Caki2 (cell line): ENCODE measurements at regions not wholly inside any gene's neighbourhood (a gene's known extent, or its start where the extent isn't known, plus 50 kb on each side); places are given as distances from the start of the nearest gene placed in this dataset.
A peak's percentile ranks its signal among the peaks of the same experiment; 100 is the strongest.
"Not testable (repeated sequence)": the region's sequence is repeated elsewhere in the genome, so short reads cannot be mapped to it uniquely, and the experiment has no call there.

Experiments
- DNase-seq: peaks from one replicate; pipeline ENCODE4 v3.0.0-alpha.2; 2015; ENCODE audit warnings: low read depth
- in situ Hi-C: cut with HindIII; loops from 2 replicates; pipeline ENCODE4 v1.10.0; 2016; ENCODE audit warnings: low sequenced_read_pairs, low pct_unique_long_range_greater_than_20kb, mixed read lengths

DNA sequence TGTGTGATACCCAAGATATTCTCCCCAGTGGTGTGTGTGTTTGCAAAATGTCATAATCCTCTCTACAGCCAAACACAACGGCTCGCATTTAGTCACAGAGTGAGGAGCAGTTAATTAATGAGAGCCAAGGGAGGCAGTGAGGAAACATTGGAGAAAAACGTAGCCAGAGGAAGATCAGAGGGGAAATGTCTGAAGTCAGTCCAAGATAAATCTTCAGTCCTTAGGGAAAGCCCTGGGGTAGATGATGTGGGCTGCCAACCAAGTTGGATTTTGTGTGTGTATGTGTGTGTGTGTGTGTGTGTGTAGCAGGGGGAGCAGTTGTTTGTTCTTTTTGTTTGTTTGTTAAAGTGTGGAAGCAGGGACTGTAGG lies 201.0 kb upstream of the PTBP2 start:
- no peak for DNase-seq
- in situ Hi-C loops, result no loop called here

DNA sequence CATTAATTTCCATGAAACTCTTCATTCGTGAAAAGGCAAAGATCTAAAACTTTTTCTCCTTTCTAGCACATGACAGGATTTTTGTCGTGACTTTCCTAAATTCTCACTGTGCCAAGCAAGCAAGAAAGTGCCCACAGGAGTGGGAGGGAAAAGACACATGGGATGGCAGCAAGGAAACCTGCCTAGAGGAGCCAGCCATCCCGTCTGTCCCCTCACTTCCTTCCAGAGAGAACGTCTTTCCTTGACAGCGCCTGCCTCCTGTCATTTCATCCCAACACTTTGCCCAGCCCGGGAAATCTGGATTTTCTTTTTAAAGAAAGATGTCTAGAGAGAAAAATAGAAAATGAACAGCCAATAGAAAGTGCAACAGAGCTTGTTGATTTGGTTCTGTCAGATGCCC lies 200.6 kb upstream of the PTBP2 start:
- no peak for DNase-seq
- in situ Hi-C loops, result no loop called here

DNA sequence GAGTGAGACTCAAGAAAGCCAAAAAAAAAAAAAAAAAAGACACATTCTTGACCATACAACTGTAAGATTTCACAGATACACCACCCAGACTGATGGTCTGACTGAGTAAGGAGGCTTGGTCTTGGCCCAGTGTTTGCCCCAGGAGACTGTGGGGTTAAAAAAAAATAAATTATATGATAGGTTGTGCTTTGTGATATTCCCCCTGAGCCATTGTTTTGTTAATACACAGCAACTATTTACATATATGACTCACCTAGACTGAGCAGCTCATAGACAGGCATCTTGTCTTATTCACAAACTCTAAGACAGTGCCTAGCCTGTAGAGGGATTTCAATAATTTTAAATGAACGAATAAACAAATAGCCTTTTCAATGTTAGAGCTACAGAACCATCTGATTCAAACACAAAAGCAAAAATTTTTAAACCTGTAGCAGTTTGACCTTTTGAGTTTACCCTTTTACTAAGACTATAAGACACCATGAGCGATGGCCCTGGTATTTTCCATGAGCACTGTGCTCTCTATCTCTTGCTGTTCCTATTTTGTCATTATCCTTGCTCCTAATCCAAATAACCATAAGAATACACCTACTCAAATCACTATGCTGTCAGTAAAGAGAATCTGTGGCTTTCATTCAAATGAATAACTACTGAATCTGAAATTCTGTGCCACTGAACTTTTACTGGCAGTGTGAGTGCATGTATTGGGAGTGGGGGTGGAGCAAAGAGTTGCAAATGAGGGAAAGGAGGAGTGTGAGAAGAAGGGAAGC lies 199.4 kb upstream of the PTBP2 start:
- in situ Hi-C loops, result no loop called here
- peak; percentile 34 for DNase-seq

DNA sequence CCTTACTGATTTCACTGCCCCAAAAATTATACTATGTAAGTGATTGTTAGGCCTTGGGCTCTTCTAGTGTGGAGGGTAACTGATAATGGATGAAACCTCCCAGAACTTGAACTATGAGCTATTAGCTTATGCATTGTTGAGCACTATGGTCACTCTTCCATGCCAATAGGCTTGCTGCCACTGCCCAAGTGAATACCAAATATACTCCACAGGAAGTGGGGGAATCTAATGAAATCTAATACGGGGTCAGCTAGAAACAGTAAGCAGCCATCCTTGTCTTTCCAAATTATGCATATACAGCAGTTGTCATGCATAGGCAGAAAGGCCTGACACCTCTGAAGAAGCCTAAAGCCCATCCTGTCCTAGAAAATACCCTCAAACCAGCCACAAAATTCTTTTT lies 198.7 kb upstream of the PTBP2 start:
- in situ Hi-C loops, result no loop called here
- DNase-seq, result peak; percentile 30

DNA sequence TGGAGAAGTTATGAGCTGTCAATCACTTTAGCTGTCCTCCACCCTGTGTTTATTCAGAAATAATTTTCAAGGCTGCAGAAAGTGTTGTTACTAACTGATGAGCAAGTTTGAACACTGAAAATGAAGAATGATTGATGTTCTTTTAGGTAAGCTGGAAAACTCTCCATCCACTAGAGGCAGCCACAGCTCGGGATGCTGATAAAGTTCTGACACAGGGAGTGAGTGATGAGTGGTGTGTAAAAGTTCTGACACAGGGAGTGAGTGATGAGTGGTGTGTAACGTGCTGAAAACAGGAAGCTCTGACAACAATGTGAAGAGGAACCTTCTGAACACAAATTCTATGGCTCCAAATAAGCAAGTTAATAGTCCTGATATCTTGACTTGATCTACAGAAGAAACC lies 197.5 kb upstream of the PTBP2 start:
- DNase-seq, result no peak
- in situ Hi-C loops, result no loop called here

DNA sequence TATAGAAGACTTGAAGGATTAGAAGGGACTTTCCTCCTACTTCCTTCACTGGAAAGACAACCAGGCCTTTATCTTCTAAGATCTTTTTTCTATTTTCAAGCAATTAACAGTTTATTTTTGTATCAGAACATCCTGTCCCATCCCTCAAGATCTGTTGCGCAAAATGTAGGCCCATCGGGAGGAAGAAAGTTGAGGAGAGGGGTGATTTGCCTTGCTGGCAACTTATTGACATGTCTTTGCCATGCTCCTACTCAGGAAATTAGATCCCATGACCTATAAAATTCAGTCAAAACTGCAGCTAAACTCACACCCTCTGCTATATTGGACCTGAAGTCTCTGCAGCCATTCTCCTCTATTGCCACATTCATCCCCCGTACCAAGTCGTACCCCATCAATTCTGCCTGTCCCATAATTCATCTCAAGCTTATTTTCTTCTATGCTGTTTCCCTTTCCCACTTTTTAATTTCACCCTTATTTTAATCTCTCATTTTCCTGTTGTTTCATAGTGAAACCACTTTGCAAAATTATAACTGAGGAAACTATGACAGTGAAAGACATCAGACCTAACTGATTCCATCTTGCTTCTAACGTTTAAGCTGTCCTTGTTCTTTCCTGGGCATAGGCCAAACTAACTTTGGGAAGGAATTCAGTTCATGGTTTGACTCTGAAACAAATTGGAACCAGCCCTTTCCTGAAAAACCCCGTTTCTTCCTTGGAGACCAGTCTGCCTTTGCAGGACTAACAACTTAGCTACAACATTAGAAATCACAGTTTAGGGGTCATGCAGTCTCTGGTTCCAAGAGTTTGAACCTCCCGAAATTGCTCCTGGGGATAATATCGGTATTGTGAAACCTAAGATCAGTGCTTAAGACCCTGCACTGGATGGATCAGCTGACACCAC lies 195.7 kb upstream of the PTBP2 start:
- in situ Hi-C loops, result no loop called here
- DNase-seq, result no peak

DNA sequence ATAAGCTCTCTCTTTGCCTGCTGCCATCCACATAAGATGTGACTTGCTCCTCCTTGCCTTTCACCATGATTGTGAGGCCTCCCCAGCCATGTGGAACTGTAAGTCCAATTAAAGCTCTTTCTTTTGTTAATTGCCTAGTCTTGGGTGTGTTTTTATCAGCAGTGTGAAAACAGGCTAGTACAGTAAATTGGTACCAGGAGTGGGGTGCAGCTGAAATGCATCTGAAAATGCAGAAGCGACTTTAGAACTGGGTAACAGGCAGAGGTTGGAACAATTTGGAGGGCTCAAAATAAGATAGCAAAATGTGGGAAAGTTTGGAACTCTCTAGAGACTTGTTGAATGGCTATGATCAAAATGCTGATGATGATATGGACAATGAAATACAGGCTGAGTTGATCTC lies 192.9 kb upstream of the PTBP2 start:
- DNase-seq, in situ Hi-C loops: not testable (repeated sequence)

DNA sequence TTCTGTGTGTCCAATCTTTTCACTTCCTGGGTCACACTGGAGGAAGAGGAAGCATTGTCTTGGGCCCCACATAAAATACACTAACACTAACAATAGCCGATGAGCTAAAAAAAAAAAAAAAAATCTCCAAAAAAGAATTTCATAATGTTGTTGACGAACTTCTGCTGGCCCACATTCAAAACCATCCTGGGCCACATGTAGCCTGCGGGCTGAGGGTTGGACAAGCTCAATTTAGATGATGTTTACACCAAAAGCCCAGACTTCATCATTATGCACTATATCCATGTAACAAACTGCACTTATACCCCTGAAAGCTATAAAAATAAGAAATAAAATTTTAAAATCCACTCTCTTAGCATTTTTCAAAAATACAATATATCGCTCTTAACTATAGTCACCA lies 187.8 kb upstream of the PTBP2 start:
- in situ Hi-C loops, result no loop called here
- no peak for DNase-seq

DNA sequence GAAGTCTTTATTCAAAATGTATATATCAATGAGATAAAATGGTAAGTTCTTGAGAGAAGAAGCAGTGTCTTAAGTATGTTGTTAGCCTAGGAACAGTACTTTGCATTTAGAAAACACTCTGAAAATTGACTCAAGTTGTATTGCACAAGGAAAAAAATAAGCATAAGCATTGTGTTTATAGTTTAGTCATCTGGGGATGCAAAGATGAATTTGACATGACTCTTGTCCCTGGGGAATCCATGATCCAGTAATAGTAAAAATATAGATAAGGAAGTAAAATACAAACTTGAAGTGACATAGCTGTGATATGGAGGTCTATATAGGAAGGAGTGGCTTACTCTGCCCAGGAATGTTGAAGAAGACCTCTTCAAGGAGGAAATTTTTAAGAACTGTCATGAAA lies 185.0 kb upstream of the PTBP2 start:
- in situ Hi-C loops, result no loop called here
- DNase-seq, result no peak

DNA sequence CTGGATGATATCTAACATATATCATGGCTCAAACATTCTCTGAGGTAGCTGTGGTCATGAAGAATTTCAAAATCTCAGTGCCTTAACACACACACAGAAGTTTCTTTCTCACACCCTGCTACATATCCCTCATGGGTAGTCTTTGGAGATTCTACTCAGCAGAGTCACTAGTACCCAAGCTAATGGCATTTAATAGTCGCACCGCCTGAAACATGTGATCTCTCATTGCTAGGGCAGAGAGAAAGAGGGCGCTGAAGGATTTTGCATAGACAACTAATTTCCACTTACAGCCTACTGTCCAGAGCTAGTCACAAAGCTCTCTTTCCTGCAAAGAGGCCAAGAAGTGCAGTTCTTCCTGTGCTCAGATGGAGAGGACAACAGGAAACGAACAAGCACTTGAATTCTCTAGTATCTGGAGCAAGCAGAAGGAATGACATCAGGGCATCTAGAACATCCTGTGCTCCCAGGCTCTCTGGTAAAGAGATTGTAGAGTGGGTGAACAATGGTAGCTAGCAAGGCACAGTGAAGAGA lies 183.4 kb upstream of the PTBP2 start:
- in situ Hi-C loops, result no loop called here
- DNase-seq, result no peak

DNA sequence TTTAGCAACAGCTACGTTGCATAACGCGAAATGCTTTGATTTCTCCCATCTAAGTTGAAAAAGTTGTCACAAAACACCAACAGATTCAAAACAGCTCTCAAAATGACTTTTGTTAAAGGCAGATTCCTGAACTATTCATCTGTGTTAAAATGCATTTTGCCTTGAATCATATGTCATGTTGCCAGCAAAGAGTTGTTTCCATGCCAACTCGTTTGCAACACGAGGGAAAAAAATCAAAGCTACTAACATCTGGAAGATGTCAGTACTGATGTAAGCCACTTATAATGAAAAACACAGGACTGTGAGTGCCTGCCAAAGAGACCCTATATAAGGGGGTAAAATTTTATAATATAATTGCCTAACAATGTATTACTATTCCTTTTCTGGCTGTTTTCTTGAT lies 182.7 kb upstream of the PTBP2 start:
- no peak for DNase-seq

DNA sequence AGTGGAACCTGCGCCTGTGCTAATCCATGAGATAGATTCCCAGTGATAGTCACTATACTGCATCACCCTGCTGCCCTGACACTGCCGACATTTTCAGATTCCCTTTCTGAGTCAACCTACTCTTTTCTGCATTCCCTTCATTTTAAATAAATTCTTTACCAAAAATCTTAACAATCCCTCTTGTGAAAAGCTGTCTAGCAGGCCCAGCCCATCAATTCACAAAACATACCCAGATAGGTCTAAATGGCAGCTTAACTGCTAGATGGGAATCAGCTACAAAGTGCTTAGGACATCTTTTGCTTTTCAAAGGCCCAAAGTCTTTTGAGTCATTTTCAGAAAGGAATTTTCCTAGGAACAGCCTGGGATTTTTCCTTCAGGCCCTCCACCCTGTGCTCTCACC lies 180.1 kb upstream of the PTBP2 start:
- no peak for DNase-seq
- in situ Hi-C loops, result no loop called here

More for the DNA sequence above, 182.7 kb upstream of the PTBP2 start:
- in situ Hi-C loops, result no loop called here

DNA sequence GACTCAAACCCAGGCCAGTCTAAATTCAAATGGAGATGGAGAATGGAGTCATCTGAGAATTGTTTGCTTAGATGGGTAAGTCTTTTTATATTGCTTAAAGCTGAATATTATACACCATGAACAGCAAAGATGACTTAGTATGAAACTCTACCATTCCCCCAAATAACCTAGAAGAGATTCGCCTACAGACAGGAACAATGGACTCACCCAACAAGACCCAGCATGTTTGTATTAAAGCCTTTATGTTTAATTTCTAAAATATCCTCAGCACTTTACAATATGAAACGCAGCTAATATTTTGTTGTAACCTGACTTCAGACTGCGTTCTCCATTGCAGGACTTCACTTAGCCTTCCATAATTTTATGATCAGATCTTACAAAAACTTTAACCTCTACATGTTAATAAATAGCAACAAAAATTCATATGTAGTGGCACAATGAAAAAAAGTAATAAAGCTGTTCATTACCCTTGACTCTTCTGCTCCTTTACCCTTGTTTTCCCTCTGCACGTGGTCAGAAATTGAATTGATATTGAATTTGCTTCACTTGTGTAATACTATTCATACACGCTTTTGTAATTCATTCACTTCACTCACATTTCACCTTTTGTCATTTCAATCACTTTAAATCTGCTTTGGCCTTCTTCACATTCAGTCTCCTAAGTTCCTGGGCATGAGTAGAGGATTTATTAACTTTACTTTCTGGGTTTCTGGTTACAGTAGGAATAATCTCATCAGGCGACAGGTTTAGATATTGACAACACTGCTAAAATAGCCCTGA lies 177.3 kb upstream of the PTBP2 start:
- DNase-seq, result no peak
- in situ Hi-C loops, result no loop called here

DNA sequence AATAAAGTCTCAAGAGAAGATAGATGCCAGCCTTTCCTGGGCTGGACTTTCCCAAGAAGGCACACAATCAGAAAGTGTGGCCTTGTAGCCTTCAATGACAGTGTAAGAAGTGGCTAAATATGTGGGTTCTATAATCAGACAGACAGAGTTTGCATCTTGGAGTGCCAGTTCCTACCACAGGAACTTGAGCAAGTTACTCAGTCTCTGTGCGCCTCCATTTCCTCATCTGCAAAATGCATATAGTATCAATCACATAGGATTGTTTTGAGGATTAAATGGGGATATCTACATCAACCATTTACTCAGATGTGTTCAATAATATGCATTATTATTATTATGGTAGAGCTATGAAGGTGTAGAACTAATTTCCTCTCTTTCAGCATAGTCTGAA lies 176.8 kb upstream of the PTBP2 start:
- no peak for DNase-seq
- in situ Hi-C loops, result no loop called here

DNA sequence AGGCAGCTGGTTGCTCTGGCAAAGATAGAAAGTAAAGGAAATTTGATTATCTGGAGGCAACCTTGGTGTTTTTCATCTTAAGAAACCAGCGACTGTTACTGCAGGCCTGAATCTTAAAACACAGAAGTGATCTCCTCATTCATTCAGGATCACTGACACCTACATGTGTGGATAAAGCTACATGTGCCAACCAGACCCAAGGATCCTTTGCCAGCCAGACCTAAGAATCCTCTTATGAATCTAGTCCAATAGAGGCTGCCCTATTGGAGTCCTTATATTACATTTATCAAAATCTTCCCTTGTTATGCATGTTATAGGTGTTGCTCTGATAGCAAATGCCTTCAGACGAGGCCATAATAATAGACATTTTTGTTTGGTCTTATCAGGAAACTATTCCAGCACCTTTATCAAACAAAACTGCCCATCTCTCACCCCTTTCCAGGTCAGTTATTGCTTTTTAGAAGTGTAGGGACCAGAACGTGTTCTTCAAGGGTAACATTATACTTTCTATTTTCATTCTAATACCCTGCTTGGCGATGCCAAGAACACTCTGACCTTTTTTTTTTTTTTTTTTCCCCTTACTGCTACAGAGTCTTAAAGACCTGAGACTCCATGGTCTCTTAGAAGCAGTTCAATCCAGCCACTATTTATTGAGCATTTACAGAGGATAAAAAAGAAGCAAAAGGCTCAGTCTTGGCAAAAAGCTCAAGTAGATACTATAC lies 175.5 kb upstream of the PTBP2 start:
- in situ Hi-C loops, result no loop called here
- DNase-seq, result no peak

DNA sequence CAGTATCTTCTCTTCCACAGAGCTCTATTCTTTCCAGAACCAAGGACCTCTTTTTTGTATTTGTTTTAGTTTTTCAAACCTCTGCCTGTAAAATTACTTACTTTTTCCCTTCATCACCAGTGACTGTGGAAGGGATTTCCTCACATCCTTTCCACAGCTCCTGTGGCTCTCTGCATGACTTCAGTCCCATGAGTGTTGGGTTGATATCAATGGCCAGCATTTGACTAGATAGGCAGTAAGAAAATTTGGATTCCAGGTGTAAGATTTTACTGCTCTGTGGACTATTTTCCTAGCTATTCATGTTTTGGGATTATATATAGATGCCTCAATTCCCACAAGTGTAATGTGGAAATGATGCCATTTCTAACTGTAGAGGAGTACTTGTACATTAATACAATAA lies 171.5 kb upstream of the PTBP2 start:
- in situ Hi-C loops, result no loop called here

DNA sequence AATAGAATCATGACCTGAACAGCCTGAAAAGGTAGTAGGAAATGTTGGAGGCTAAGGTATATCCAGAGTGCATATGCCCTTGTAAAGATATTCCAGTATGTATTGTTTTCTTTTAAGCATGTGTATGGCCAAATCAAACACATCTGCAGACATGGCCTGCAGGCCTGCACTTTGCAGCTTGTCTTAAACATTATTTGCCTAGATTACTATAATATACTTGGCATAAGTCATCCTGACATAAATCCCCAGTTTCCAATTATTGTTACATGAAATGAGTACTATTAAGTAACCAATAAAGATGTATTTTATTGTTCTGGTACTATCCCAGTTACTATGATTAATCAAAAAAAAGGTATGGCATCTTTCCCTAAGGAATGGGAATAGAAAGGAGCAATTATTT lies 169.1 kb upstream of the PTBP2 start:
- in situ Hi-C loops, result no loop called here
- DNase-seq, result no peak

More for the DNA sequence above, 171.5 kb upstream of the PTBP2 start:
- no peak for DNase-seq

DNA sequence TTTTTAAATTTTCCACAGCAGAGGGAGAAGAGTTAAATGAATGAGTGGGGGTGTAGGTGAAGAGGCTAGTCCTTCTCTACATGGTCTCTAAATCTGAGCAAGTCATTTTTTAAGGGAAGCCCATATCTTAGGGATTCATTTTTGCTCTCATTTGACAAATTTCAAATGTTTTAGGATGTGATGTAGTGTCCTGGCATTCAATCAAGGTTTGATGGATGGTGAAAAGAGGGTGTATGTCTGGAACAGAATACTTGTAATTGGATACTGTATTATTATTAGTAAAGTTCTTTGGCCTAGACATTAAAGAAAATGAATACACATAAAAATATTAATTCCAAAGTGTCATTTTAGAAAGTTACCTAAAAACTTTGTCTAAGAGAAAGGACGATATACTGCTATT lies 167.8 kb upstream of the PTBP2 start:
- in situ Hi-C loops, result no loop called here
- DNase-seq, result no peak
